Glutamatergic neuron (in vitro differentiated cells): ENCODE measurements at regions not wholly inside any gene's neighbourhood (a gene's known extent, or its start where the extent isn't known, plus 50 kb on each side); places are given as distances from the start of the nearest gene placed in this dataset.

ENCODE experiments used
- DNase-seq: peaks from one replicate; pipeline ENCODE4 v3.0.0; 2022
- H3K27ac Mint-ChIP-seq: one replicate; pipeline ENCODE4 v1.8.0; 2020; ENCODE audit warnings: mild to moderate bottlenecking, mixed read lengths, inconsistent platforms; ENCODE audit not compliant: unreplicated experiment
- H3K27me3 Mint-ChIP-seq: one replicate; pipeline ENCODE4 v1.8.0; 2020; ENCODE audit warnings: mild to moderate bottlenecking, moderate library complexity, mixed read lengths, inconsistent platforms; ENCODE audit not compliant: unreplicated experiment
- H3K36me3 Mint-ChIP-seq: one replicate; pipeline ENCODE4 v1.8.0; 2020; ENCODE audit warnings: mild to moderate bottlenecking, mixed read lengths, inconsistent platforms; ENCODE audit not compliant: unreplicated experiment
- H3K4me1 Mint-ChIP-seq: one replicate; pipeline ENCODE4 v1.8.0; 2020; ENCODE audit warnings: mild to moderate bottlenecking, low read depth, mixed read lengths, inconsistent platforms; ENCODE audit not compliant: unreplicated experiment
- H3K4me3 Mint-ChIP-seq: one replicate; pipeline ENCODE4 v1.8.0; 2020; ENCODE audit warnings: mild to moderate bottlenecking, mixed read lengths, inconsistent platforms; ENCODE audit not compliant: unreplicated experiment
- H3K9me3 Mint-ChIP-seq: one replicate; pipeline ENCODE4 v1.8.0; 2020; ENCODE audit warnings: mild to moderate bottlenecking, moderate library complexity, mixed read lengths, inconsistent platforms; ENCODE audit not compliant: unreplicated experiment
- CTCF ChIP-seq: fragments of 200-600 bp; sonication (generic); IDR thresholded peaks from one replicate; pipeline ENCODE4 v1.5.0; 2021; ENCODE audit not compliant: partially characterized antibody, unreplicated experiment

- Mint-ChIP-seq H3K4me3 (no peak overlapping the region), H3K4me1 (no peaks in the 10 kb centered on the region), H3K27ac (no peak overlapping the region), H3K27me3 (peaks cover 3% of the 10 kb centered on the region), H3K36me3 (no peaks in the 10 kb centered on the region), H3K9me3 (no peaks in the 10 kb centered on the region)
- no peak for DNase-seq
- TF ChIP-seq CTCF, result no peak
Measured at GRCh38 chr3:139251529-139251928, 92.3 kb upstream of the MRPS22 start.

- Mint-ChIP-seq H3K9me3 (no peaks in the 10 kb centered on the region), H3K27me3 (peaks cover 3% of the 10 kb centered on the region), H3K4me3 (no peak overlapping the region), H3K4me1 (no peaks in the 10 kb centered on the region), H3K36me3 (no peaks in the 10 kb centered on the region), H3K27ac (no peak overlapping the region)
- no peak for TF ChIP-seq CTCF
- DNase-seq, result no peak
Measured at GRCh38 chr3:139252719-139253118, 91.1 kb upstream of the MRPS22 start.

GRCh38 chr3:139258276-139258675 lies 85.5 kb upstream of the MRPS22 start:
- no peaks in the 10 kb centered on the region for H3K36me3 Mint-ChIP-seq
- H3K9me3 Mint-ChIP-seq, result peaks cover 5% of the 10 kb centered on the region
- H3K4me3 Mint-ChIP-seq, result no peak overlapping the region
- TF ChIP-seq CTCF, result no peak
- no peak overlapping the region for H3K27ac Mint-ChIP-seq
- no peak for DNase-seq
- H3K27me3 Mint-ChIP-seq, result peaks cover 5% of the 10 kb centered on the region
- H3K4me1 Mint-ChIP-seq, result no peaks in the 10 kb centered on the region

- Mint-ChIP-seq H3K4me3 (no peak overlapping the region), H3K36me3 (no peaks in the 10 kb centered on the region)
Measured at GRCh38 chr3:139259398-139259797, 84.4 kb upstream of the MRPS22 start.

GRCh38 chr3:139260041-139260486 lies 83.8 kb upstream of the MRPS22 start:
- Mint-ChIP-seq H3K27me3 (peaks cover 2% of the 10 kb centered on the region), H3K36me3 (no peaks in the 10 kb centered on the region), H3K27ac (no peak overlapping the region), H3K4me3 (no peak overlapping the region), H3K4me1 (no peaks in the 10 kb centered on the region), H3K9me3 (peaks cover 5% of the 10 kb centered on the region)
- TF ChIP-seq CTCF, result no peak
- no peak for DNase-seq

More at GRCh38 chr3:139259398-139259797, 84.4 kb upstream of the MRPS22 start:
- TF ChIP-seq CTCF, result no peak
- Mint-ChIP-seq H3K27ac (no peak overlapping the region), H3K4me1 (no peaks in the 10 kb centered on the region), H3K9me3 (peaks cover 5% of the 10 kb centered on the region), H3K27me3 (peaks cover 2% of the 10 kb centered on the region)
- DNase-seq, result no peak
